NB4 (cell line): ENCODE measurements at regions not wholly inside any gene's neighbourhood (a gene's known extent, or its start where the extent isn't known, plus 50 kb on each side); places are given as distances from the start of the nearest gene placed in this dataset.

Experiments used
- CTCF ChIP-seq: IDR thresholded peaks from one replicate; pipeline ENCODE4 v1.5.1; 2012; ENCODE audit warnings: low read depth, low read length
- MYC ChIP-seq: IDR thresholded peaks from 2 replicates; pipeline ENCODE4 v1.6.1; 2011; ENCODE audit warnings: low read depth, low read length
- POLR2A ChIP-seq: IDR thresholded peaks from 2 replicates; pipeline ENCODE4 v1.6.1; 2011; ENCODE audit warnings: mild to moderate bottlenecking; ENCODE audit not compliant: insufficient read length; ENCODE audit errors: extremely low read depth

- TF ChIP-seq CTCF (no peak), MYC (no peak), POLR2A (no peak)
Measured at GRCh38 chr16:86690970-86691369, 112.6 kb downstream of the FOXL1 start.
